ENCODE measurements at regions not wholly inside any gene's neighbourhood (a gene's known extent, or its start where the extent isn't known, plus 50 kb on each side); places are given as distances from the start of the nearest gene placed in this dataset.

GRCh38 chr9:106795031-106795430, 67.9 kb upstream of the ZNF462 start:
- no peak for TF ChIP-seq CTCF (IDR thresholded peaks at IDR 0.05)
- Histone ChIP-seq H3K4me1 (no peaks in the 10 kb centered on the region), H3K4me3 (no peak overlapping the region), H3K27me3 (no peaks in the 10 kb centered on the region), H3K36me3 (no peaks in the 10 kb centered on the region), H3K9me3 (no peaks in the 10 kb centered on the region), H3K27ac (no peak overlapping the region)
- WGBS, 2 donors, result 80 to 90% methylated on average over 4 of the region's 4 CpGs
- ATAC-seq (no peak), DNase-seq (no peak), FAIRE-seq (no peak)
- intact Hi-C loops (cut with DNase I), result no loop called here

DNA sequence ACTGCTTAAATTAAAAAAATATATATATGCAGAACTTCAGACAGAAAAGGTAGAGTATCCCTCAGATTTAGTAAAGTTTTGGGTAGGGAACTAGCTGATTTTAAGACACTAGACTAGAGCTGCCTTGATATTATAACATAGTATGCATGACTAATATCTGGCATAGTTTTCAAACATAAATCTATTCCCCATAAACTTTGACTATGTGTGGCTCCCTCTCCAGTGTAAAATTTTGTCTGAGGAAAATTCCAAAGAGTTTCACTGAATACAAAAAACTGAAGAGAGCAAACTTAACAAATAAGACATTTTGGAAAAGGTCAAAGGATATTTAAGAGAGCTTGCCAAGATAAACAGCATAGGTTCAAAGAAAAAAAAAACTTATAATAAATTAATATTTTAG, 66.2 kb upstream of the ZNF462 start:
- Histone ChIP-seq H3K4me1 (no peaks in the 10 kb centered on the region), H3K27me3 (no peaks in the 10 kb centered on the region), H3K4me3 (no peak overlapping the region), H3K9me3 (no peaks in the 10 kb centered on the region), H3K27ac (no peak overlapping the region), H3K36me3 (no peaks in the 10 kb centered on the region)
- TF ChIP-seq CTCF (IDR thresholded peaks at IDR 0.05), result no peak
- ATAC-seq (no peak), DNase-seq (no peak), FAIRE-seq (no peak)
- intact Hi-C loops (cut with DNase I), result no loop called here

- intact Hi-C loops (cut with DNase I), result no loop called here
- no peaks in the 10 kb centered on the region for H3K36me3 ChIP-seq
- FAIRE-seq, result no peak
- no peaks in the 10 kb centered on the region for H3K4me1 ChIP-seq
- H3K27me3 ChIP-seq, result no peaks in the 10 kb centered on the region
- DNase-seq, result no peak
- H3K4me3 ChIP-seq, result no peak overlapping the region
- TF ChIP-seq CTCF (IDR thresholded peaks at IDR 0.05), result no peak
- no peak overlapping the region for H3K27ac ChIP-seq
- 24 to 29% methylated on average over 2 of the region's 2 CpGs for WGBS, 2 donors
- no peaks in the 10 kb centered on the region for H3K9me3 ChIP-seq
- ATAC-seq, result peak in 1 of 4 donors; percentile 37
Observed at GRCh38 chr9:106797299-106797698, 65.7 kb upstream of the ZNF462 start.

DNA sequence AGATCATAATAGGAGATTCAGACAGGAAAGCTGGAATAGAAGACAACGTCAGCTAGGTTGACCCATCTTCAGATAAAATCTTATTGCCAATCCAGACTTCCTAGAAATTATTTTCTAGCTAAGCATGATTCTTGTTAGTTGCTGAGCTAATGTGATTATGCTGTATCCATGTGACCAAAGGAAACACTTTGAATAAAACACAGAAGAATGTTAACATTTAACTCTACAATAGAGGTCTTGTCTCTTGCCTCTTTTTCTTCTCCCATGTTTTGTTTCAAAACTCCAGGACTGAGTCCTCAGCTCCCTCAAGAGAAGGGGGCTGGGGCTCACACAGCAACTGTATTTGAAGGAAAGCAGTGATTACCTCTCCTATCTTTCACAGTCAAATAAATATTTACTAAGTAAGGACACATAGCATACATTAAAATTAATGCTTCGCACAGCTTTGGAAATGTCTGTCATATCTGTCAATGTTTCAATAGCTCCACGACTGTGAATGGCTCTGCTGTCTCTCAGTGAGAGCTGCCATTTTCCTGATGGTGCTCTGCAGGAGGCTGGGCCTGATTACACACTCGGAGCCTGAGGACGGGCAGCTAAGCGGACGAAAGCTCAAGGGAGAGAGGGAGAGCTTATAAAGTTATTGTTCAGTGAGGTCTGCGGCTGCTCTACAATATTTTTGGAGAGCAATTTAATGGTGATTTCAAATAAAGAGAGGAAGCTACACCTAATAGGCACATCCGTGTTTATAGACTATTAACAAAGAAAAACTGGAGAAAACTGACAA, 64.8 kb upstream of the ZNF462 start:
- Histone ChIP-seq H3K27ac (no peak overlapping the region), H3K27me3 (no peaks in the 10 kb centered on the region), H3K9me3 (no peaks in the 10 kb centered on the region), H3K4me3 (no peak overlapping the region), H3K4me1 (no peaks in the 10 kb centered on the region), H3K36me3 (no peaks in the 10 kb centered on the region)
- intact Hi-C loops (cut with DNase I), result no loop called here
- FAIRE-seq, result no peak
- WGBS, 2 donors, result 72% methylated on average over 9 of the region's 9 CpGs
- no peak for TF ChIP-seq CTCF (IDR thresholded peaks at IDR 0.05)
- ATAC-seq, result no peak
- DNase-seq, result no peak

DNA sequence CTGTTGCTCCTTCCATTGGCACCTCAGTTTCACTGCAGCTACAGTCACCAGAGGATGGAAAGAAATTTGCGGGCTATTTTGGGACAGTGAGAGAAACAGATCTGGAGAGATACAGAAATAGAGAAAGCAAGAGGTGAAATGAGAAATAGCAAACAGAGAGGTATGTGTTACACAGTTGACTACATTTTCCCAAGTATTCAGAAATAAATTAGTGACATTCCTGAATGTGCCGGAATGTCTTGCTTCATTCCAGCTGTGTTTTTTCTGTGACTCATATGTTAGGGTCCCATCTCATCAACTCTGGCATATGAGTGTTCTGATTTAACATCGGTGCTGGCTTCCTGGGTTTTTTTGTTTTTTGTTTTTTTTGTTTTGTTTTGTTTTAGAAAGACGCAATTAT, 63.8 kb upstream of the ZNF462 start:
- WGBS, 2 donors, result 57 to 61% methylated on average over 4 of the region's 4 CpGs
- H3K27me3 ChIP-seq, result no peaks in the 10 kb centered on the region
- no peak overlapping the region for H3K27ac ChIP-seq
- H3K4me3 ChIP-seq, result no peak overlapping the region
- no peak for ATAC-seq
- intact Hi-C loops (cut with DNase I), result no loop called here
- DNase-seq, result no peak
- H3K9me3 ChIP-seq, result no peaks in the 10 kb centered on the region
- TF ChIP-seq CTCF (IDR thresholded peaks at IDR 0.05), result no peak
- FAIRE-seq, result no peak
- no peaks in the 10 kb centered on the region for H3K4me1 ChIP-seq
- H3K36me3 ChIP-seq, result no peaks in the 10 kb centered on the region
